ENCODE measurements at regions not wholly inside any gene's neighbourhood (a gene's known extent, or its start where the extent isn't known, plus 50 kb on each side); places are given as distances from the start of the nearest gene placed in this dataset.

DNA sequence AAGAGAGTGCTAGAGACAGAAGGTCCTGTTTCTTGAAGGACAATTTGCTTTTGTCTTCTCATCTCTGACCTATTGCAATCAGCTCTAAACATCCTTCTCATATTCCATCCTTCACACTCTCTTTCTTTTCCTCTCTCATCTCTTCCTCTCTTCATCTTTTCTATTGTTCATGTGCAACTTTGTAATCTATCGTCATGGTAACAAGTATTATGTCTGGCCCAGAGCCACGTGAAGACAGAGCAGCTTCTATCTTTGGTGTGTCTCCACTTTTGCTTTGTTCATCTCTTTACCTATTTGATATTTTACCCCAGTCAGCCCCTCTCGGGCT lies 104.9 kb upstream of the ABCB5 start:
- ATAC-seq (no peak), DNase-seq (ENCODE audit: low spot score) (no peak)
- Histone ChIP-seq H3K9me2 (ENCODE audit: insufficient read depth) (no peaks in the 10 kb centered on the region), H4K20me1 (replicated peaks; ENCODE audit: insufficient read depth) (no peaks in the 10 kb centered on the region), H3K36me3 (ENCODE audit: insufficient read depth) (no peaks in the 10 kb centered on the region), H3K4me1 (ENCODE audit: insufficient read depth) (no peaks in the 10 kb centered on the region), H3K4me2 (no peak overlapping the region), H3K27ac (ENCODE audit: low read depth) (no peak overlapping the region), H3K27me3 (ENCODE audit: insufficient read depth) (no peaks in the 10 kb centered on the region), H3K79me2 (replicated peaks; ENCODE audit: insufficient read depth) (no peaks in the 10 kb centered on the region), H3F3A (replicated peaks; ENCODE audit: low read depth) (no peaks in the 10 kb centered on the region), H3K4me3 (no peak overlapping the region), H2AFZ (no peak overlapping the region)
- no peaks in the 10 kb centered on the region for H3K9me3 Mint-ChIP-seq
- H3K4me3 Mint-ChIP-seq: no peak overlapping the region
- no peak overlapping the region for H3K27ac Mint-ChIP-seq
- peaks cover 2% of the 10 kb centered on the region for H3K27me3 Mint-ChIP-seq (ENCODE audit: insufficient read depth, low read depth, poor library complexity)
- no peaks in the 10 kb centered on the region for H3K36me3 Mint-ChIP-seq (ENCODE audit: low read depth)
- TF ChIP-seq CREB1 (CRISPR knock-in tag; IDR thresholded peaks at IDR 0.05; ENCODE audit: low read depth): no peak
- TF ChIP-seq, protein P1, sequence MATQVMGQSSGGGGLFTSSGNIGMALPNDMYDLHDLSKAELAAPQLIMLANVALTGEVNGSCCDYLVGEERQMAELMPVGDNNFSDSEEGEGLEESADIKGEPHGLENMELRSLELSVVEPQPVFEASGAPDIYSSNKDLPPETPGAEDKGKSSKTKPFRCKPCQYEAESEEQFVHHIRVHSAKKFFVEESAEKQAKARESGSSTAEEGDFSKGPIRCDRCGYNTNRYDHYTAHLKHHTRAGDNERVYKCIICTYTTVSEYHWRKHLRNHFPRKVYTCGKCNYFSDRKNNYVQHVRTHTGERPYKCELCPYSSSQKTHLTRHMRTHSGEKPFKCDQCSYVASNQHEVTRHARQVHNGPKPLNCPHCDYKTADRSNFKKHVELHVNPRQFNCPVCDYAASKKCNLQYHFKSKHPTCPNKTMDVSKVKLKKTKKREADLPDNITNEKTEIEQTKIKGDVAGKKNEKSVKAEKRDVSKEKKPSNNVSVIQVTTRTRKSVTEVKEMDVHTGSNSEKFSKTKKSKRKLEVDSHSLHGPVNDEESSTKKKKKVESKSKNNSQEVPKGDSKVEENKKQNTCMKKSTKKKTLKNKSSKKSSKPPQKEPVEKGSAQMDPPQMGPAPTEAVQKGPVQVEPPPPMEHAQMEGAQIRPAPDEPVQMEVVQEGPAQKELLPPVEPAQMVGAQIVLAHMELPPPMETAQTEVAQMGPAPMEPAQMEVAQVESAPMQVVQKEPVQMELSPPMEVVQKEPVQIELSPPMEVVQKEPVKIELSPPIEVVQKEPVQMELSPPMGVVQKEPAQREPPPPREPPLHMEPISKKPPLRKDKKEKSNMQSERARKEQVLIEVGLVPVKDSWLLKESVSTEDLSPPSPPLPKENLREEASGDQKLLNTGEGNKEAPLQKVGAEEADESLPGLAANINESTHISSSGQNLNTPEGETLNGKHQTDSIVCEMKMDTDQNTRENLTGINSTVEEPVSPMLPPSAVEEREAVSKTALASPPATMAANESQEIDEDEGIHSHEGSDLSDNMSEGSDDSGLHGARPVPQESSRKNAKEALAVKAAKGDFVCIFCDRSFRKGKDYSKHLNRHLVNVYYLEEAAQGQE (IDR thresholded peaks at IDR 0.05; ENCODE audit: unreplicated experiment): no peak
- TF ChIP-seq POLR2AphosphoS5 (IDR thresholded peaks at IDR 0.05; ENCODE audit: low read depth): no peak
- TF ChIP-seq NANOG (IDR thresholded peaks at IDR 0.05; ENCODE audit: borderline replicate concordance): no peak
- TF ChIP-seq EZH2phosphoT487 (IDR thresholded peaks at IDR 0.05; ENCODE audit: unreplicated experiment): no peak
- no peak for TF ChIP-seq ZNF462 (CRISPR knock-in tag; IDR thresholded peaks at IDR 0.05)
- TF ChIP-seq, protein P2, sequence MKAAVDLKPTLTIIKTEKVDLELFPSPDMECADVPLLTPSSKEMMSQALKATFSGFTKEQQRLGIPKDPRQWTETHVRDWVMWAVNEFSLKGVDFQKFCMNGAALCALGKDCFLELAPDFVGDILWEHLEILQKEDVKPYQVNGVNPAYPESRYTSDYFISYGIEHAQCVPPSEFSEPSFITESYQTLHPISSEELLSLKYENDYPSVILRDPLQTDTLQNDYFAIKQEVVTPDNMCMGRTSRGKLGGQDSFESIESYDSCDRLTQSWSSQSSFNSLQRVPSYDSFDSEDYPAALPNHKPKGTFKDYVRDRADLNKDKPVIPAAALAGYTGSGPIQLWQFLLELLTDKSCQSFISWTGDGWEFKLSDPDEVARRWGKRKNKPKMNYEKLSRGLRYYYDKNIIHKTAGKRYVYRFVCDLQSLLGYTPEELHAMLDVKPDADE (IDR thresholded peaks at IDR 0.05): no peak
- TF ChIP-seq ZNF331 (CRISPR knock-in tag; IDR thresholded peaks at IDR 0.05; ENCODE audit: low read depth): no peak
- no peak for TF ChIP-seq JUNB (IDR thresholded peaks at IDR 0.05; ENCODE audit: unreplicated experiment)
- no peak for TF ChIP-seq STAT1 (IDR thresholded peaks at IDR 0.05; ENCODE audit: unreplicated experiment)
- 0 out of 3 replicates have a peak, but pooled peaks cover 2% of the 10 kb centered on the region for H3K4me1 Mint-ChIP-seq
